ENCODE measurements at regions not wholly inside any gene's neighbourhood (a gene's known extent, or its start where the extent isn't known, plus 50 kb on each side); places are given as distances from the start of the nearest gene placed in this dataset.
A peak's percentile ranks its signal among the peaks of the same experiment; 100 is the strongest.
"Not testable (repeated sequence)": the region's sequence is repeated elsewhere in the genome, so short reads cannot be mapped to it uniquely, and the experiment has no call there.

- DNase-seq (ENCODE audit: low read depth) = peak; percentile 39
Measured at GRCh38 chr12:111249018-111249370, 119.9 kb downstream of the PHETA1 start.

GRCh38 chr12:111248236-111249017, 120.5 kb downstream of the PHETA1 start:
- no peak for DNase-seq (ENCODE audit: low read depth)

GRCh38 chr12:111247083-111247783, 121.7 kb downstream of the PHETA1 start:
- DNase-seq (ENCODE audit: low read depth) = no peak

GRCh38 chr12:111246477-111247011, 122.4 kb downstream of the PHETA1 start:
- DNase-seq (ENCODE audit: low read depth) = no peak

GRCh38 chr12:111245701-111246476, 123.0 kb downstream of the PHETA1 start:
- DNase-seq (ENCODE audit: low read depth) = no peak

GRCh38 chr12:111244673-111245072, 124.2 kb downstream of the PHETA1 start:
- DNase-seq (ENCODE audit: low read depth) = no peak

GRCh38 chr12:111242817-111243216, 126.1 kb downstream of the PHETA1 start:
- DNase-seq (ENCODE audit: low read depth) = not testable (repeated sequence)

- DNase-seq (ENCODE audit: low read depth) = no peak
Measured at GRCh38 chr12:111242184-111242583, 126.7 kb downstream of the PHETA1 start.

GRCh38 chr12:111240374-111240773, 128.5 kb downstream of the PHETA1 start:
- no peak for DNase-seq (ENCODE audit: low read depth)

GRCh38 chr12:111239235-111239634, 129.7 kb downstream of the PHETA1 start:
- no peak for DNase-seq (ENCODE audit: low read depth)

- DNase-seq (ENCODE audit: low read depth) = no peak
Measured at GRCh38 chr12:111238075-111238734, 130.7 kb downstream of the PHETA1 start.

GRCh38 chr12:111234491-111234890, 134.4 kb downstream of the PHETA1 start:
- DNase-seq (ENCODE audit: low read depth) = not testable (repeated sequence)

- DNase-seq (ENCODE audit: low read depth) = no peak
Measured at GRCh38 chr12:111233786-111234185, 135.1 kb downstream of the PHETA1 start.

- no peak for DNase-seq (ENCODE audit: low read depth)
Measured at GRCh38 chr12:111230649-111231048, 138.2 kb downstream of the PHETA1 start.

- DNase-seq (ENCODE audit: low read depth) = no peak
Measured at GRCh38 chr12:111228916-111229666, 139.8 kb downstream of the PHETA1 start.

GRCh38 chr12:111227476-111228420, 141.1 kb downstream of the PHETA1 start:
- DNase-seq (ENCODE audit: low read depth) = peak; percentile 3

- DNase-seq (ENCODE audit: low read depth) = no peak
Measured at GRCh38 chr12:111226680-111227079, 142.2 kb downstream of the PHETA1 start.

- no peak for DNase-seq (ENCODE audit: low read depth)
Measured at GRCh38 chr12:111225307-111225706, 143.6 kb downstream of the PHETA1 start.

Measured in LHCN-M2 (cell line).